Lung (tissue), 11 donors: ENCODE measurements at regions not wholly inside any gene's neighbourhood (a gene's known extent, or its start where the extent isn't known, plus 50 kb on each side); places are given as distances from the start of the nearest gene placed in this dataset.
A peak's percentile ranks its signal among the peaks of the same experiment; 100 is the strongest.

ENCODE experiments used
- ATAC-seq: fragments of 200-7000 bp; cut with Tn5 transposase; one replicate; pipeline ENCODE4 v1.9.1; 2020; ENCODE audit warnings: moderate number of reproducible peaks; ENCODE audit not compliant: insufficient read depth, low FRiP score
- DNase-seq, 3 donors: peaks; one replicate each; pipeline ENCODE4 v3.0.0-alpha.2; 2013 to 2017
- H3K27ac ChIP-seq, 2 donors: one replicate each; pipeline ENCODE4 v1.5.1; 2013; ENCODE audit warnings: mild to moderate bottlenecking in 2 of 2, moderate library complexity in 2 of 2, control low read depth in 1 of 2, inconsistent platforms in 1 of 2, low read depth in 1 of 2, low read length in 1 of 2
- H3K27me3 ChIP-seq, 3 donors: one replicate each; pipeline ENCODE4 v1.5.1; 2013; ENCODE audit warnings: low read length in 2 of 3; ENCODE audit not compliant: control insufficient read depth in 3 of 3, insufficient read depth in 3 of 3
- H3K36me3 ChIP-seq, 4 donors: one replicate each; pipeline ENCODE4 v1.5.1; 2013; ENCODE audit warnings: low read length in 4 of 4, mild to moderate bottlenecking in 1 of 4, moderate library complexity in 1 of 4; ENCODE audit not compliant: control insufficient read depth in 4 of 4, insufficient read depth in 4 of 4
- H3K4me1 ChIP-seq, 5 donors: one replicate each; pipeline ENCODE4 v1.5.1; 2013; ENCODE audit warnings: low read length in 5 of 5, mild to moderate bottlenecking in 2 of 5, moderate library complexity in 1 of 5; ENCODE audit not compliant: control insufficient read depth in 5 of 5, insufficient read depth in 5 of 5
- H3K4me3 ChIP-seq: one replicate; pipeline ENCODE4 v1.5.1; 2013; ENCODE audit warnings: mild to moderate bottlenecking, control low read depth, moderate library complexity
- H3K9ac ChIP-seq, 2 donors: one replicate each; pipeline ENCODE4 v1.5.1; 2013; ENCODE audit warnings: low read length in 2 of 2, control low read depth in 1 of 2; ENCODE audit not compliant: insufficient read depth in 1 of 2
- H3K9me3 ChIP-seq, 4 donors: one replicate each; pipeline ENCODE4 v1.5.1; 2013; ENCODE audit warnings: low read length in 3 of 4, mild to moderate bottlenecking in 1 of 4, moderate library complexity in 1 of 4; ENCODE audit not compliant: control insufficient read depth in 4 of 4, insufficient read depth in 3 of 4
- CTCF ChIP-seq: IDR thresholded peaks from 2 replicates; pipeline ENCODE4 v1.5.1; 2012; ENCODE audit warnings: mild to moderate bottlenecking; ENCODE audit errors: control extremely low read depth, extremely low read depth
- WGBS, 2 donors: extraction: QIAGEN DNeasy Blood & Tissue Kit; methylation state at CpG; one replicate each; pipeline ENCODE4 v1.1.7; 2013; 5-methylcytosine and 5-hydroxymethylcytosine counted together
- donor health status: control.
- donor health status: control.
- donor health status: Bipolar disorder and iron deficiency.
- donor health status: healthy.
- donor health status: DM: yes; HTN: yes; CAD: no.

- Histone ChIP-seq H3K4me1 (no peaks in the 10 kb centered on the region), H3K9me3 (no peaks in the 10 kb centered on the region), H3K9ac (no peak overlapping the region), H3K27me3 (no peaks in the 10 kb centered on the region), H3K27ac (no peak overlapping the region), H3K36me3 (no peaks in the 10 kb centered on the region), H3K4me3 (no peak overlapping the region)
- DNase-seq (peak in 1 of 3 donors; percentile 25), ATAC-seq (peak; percentile 34)
- WGBS, 2 donors, result 18 to 76% methylated on average over 2 of the region's 2 CpGs
- no peak for TF ChIP-seq CTCF
These were observed 666.3 kb downstream of the ZBBX start for GRCh38 chr3:166713787-166714186.

- H3K4me3 ChIP-seq, result no peak overlapping the region
- no peak for ATAC-seq
- 57 to 73% methylated on average over 2 of the region's 2 CpGs for WGBS, 2 donors
- no peaks in the 10 kb centered on the region for H3K9me3 ChIP-seq
- H3K4me1 ChIP-seq, result no peaks in the 10 kb centered on the region
- H3K9ac ChIP-seq, result no peak overlapping the region
- H3K27me3 ChIP-seq, result no peaks in the 10 kb centered on the region
- no peak for DNase-seq
- no peak for TF ChIP-seq CTCF
- no peaks in the 10 kb centered on the region for H3K36me3 ChIP-seq
- H3K27ac ChIP-seq, result no peak overlapping the region
These were observed 674.0 kb downstream of the ZBBX start for GRCh38 chr3:166706094-166706493.

- Histone ChIP-seq H3K4me3 (no peak overlapping the region), H3K36me3 (no peaks in the 10 kb centered on the region), H3K4me1 (no peaks in the 10 kb centered on the region), H3K27ac (no peak overlapping the region), H3K9ac (no peak overlapping the region), H3K9me3 (no peaks in the 10 kb centered on the region), H3K27me3 (no peaks in the 10 kb centered on the region)
- no peak for ATAC-seq
- DNase-seq, result no peak
- TF ChIP-seq CTCF, result no peak
- WGBS, 2 donors, result 85 to 92% methylated on average over 1 of the region's 1 CpG
These were observed 682.6 kb downstream of the ZBBX start for GRCh38 chr3:166697495-166697894.

- no peak overlapping the region for H3K4me3 ChIP-seq
- no peaks in the 10 kb centered on the region for H3K36me3 ChIP-seq
- H3K27me3 ChIP-seq, result no peaks in the 10 kb centered on the region
- no peaks in the 10 kb centered on the region for H3K4me1 ChIP-seq
- DNase-seq (no peak), ATAC-seq (no peak)
- H3K27ac ChIP-seq, result no peak overlapping the region
- WGBS, 2 donors, result 86 to 95% methylated on average over 2 of the region's 2 CpGs
- no peaks in the 10 kb centered on the region for H3K9me3 ChIP-seq
- no peak for TF ChIP-seq CTCF
- H3K9ac ChIP-seq, result no peak overlapping the region
These were observed 684.0 kb downstream of the ZBBX start for GRCh38 chr3:166696103-166696502.
